ENCODE measurements at regions not wholly inside any gene's neighbourhood (a gene's known extent, or its start where the extent isn't known, plus 50 kb on each side); places are given as distances from the start of the nearest gene placed in this dataset.

DNA sequence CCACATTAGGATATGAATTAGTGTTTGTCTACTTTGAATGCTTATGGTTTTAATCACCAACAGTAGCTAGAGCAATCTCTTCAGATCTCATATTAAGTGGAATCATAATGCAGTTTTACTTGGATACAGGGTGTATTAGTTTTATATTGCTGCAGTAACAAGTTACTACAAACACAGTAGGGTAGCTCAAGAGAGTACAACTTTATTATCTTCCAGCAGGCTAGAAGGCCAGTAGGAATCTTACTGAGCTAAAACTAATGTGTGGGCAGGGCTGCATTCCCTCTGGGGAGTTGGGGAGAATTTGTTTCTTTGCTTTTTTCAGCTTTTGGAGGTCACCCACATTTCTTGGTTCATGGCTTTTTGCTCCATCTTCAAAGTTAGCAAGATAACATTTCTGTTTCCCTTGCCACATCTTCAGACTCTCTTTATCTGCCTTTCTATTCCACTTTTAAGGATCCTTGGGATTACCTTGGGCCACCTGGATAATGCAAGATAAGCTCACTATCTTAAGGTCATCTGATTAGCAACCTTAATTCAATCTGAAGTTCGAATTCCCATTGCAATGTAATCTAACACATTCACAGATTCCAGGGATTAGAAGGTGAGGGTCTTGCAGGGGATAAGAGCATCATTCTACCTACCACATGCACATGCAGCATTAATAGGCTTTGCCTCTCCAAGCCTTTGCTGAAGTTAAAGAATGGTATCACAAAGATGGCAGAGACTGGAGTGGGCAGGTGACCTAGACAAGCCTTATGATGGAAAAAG, 134.1 kb upstream of the SLC10A2 start:
- ChIA-PET CTCF (ENCODE audit: unreplicated experiment) (no interaction called here), POLR2A (no interaction called here)
- intact Hi-C loops (cut with micrococcal nuclease; ENCODE audit: unreplicated experiment) = no loop called here
- H4K20me1 ChIP-seq (ENCODE audit: insufficient read depth, low read length) = no peaks in the 10 kb centered on the region
- H3K27ac ChIP-seq (ENCODE audit: low read depth, low read length, poor library complexity, severe bottlenecking) = no peak overlapping the region
- no peaks in the 10 kb centered on the region for H3K36me3 ChIP-seq (ENCODE audit: insufficient read depth, low read length)
- DNase-seq (ENCODE audit: low spot score) = no peak
- no peaks in the 10 kb centered on the region for H3K79me2 ChIP-seq (ENCODE audit: insufficient read depth, low read depth, low read length)
- no peak overlapping the region for H3K4me3 ChIP-seq (ENCODE audit: low read depth, low read length, poor library complexity, severe bottlenecking)
- no peaks in the 10 kb centered on the region for H3K9me2 ChIP-seq (ENCODE audit: insufficient read depth, low read length)
- H3K9me3 ChIP-seq (ENCODE audit: low read length) = no peaks in the 10 kb centered on the region
- no peaks in the 10 kb centered on the region for H3K4me1 ChIP-seq (ENCODE audit: insufficient read depth, low read length, poor library complexity, severe bottlenecking)
- no peak overlapping the region for H2AFZ ChIP-seq (ENCODE audit: low read length)
- TF ChIP-seq, protein P1, sequence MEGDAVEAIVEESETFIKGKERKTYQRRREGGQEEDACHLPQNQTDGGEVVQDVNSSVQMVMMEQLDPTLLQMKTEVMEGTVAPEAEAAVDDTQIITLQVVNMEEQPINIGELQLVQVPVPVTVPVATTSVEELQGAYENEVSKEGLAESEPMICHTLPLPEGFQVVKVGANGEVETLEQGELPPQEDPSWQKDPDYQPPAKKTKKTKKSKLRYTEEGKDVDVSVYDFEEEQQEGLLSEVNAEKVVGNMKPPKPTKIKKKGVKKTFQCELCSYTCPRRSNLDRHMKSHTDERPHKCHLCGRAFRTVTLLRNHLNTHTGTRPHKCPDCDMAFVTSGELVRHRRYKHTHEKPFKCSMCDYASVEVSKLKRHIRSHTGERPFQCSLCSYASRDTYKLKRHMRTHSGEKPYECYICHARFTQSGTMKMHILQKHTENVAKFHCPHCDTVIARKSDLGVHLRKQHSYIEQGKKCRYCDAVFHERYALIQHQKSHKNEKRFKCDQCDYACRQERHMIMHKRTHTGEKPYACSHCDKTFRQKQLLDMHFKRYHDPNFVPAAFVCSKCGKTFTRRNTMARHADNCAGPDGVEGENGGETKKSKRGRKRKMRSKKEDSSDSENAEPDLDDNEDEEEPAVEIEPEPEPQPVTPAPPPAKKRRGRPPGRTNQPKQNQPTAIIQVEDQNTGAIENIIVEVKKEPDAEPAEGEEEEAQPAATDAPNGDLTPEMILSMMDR (conservative IDR thresholded peaks at IDR 0.05; ENCODE audit: low read length) = no peak
- TF ChIP-seq EZH2phosphoT487 (IDR thresholded peaks at IDR 0.05; ENCODE audit: borderline replicate concordance, low read depth, low read length) = no peak
- BruUV-seq (replicated peaks) = no TSS peak
- H3K4me2 ChIP-seq (ENCODE audit: low read length) = no peak overlapping the region

DNA sequence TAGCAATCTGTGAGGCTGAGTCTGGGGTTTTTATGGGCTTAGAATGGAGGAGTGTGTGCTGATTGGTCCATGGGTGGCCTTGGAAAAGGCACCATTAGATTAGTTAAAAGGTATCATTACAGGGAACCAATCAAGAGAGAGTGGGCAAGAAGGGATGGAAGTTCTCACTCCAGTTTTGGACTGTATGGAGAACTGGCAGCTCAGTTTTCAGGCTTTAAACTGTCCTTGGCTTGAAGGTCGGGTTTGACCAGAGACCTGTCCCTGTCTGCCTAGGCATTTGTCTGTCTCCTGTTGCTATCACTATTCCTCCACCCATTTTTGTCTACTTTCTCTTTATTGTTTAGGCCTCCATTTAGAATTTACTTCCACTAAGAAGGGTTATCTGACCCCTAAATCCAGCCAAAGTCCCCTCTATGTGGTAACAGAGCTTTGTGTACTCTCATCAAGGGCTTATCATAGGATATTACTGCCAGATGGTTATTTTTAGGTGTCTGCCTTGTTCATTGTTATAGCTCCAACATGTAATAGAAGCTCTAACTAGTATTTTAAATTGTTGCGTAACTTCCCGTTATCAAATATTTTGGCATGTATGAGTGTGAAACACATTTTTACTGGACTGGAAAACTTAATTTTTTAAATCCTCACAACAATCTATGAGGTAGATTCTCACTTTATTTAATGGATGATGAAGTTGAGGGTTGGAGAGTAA, 133.3 kb upstream of the SLC10A2 start:
- Histone ChIP-seq H3K4me1 (ENCODE audit: insufficient read depth, low read length, poor library complexity, severe bottlenecking) (no peaks in the 10 kb centered on the region), H3K79me2 (ENCODE audit: insufficient read depth, low read depth, low read length) (no peaks in the 10 kb centered on the region), H3K27ac (ENCODE audit: low read depth, low read length, poor library complexity, severe bottlenecking) (no peak overlapping the region), H3K9me2 (ENCODE audit: insufficient read depth, low read length) (no peaks in the 10 kb centered on the region), H3K4me2 (ENCODE audit: low read length) (no peak overlapping the region), H3K36me3 (ENCODE audit: insufficient read depth, low read length) (no peaks in the 10 kb centered on the region), H4K20me1 (ENCODE audit: insufficient read depth, low read length) (no peaks in the 10 kb centered on the region), H3K9me3 (ENCODE audit: low read length) (no peaks in the 10 kb centered on the region), H2AFZ (ENCODE audit: low read length) (no peak overlapping the region), H3K4me3 (ENCODE audit: low read depth, low read length, poor library complexity, severe bottlenecking) (no peak overlapping the region)
- POLR2A ChIA-PET = no interaction called here
- intact Hi-C loops (cut with micrococcal nuclease; ENCODE audit: unreplicated experiment) = no loop called here
- no peak for DNase-seq (ENCODE audit: low spot score)
- no TSS peak for BruUV-seq (replicated peaks)
- CTCF ChIA-PET (ENCODE audit: unreplicated experiment) = no interaction called here
- TF ChIP-seq, protein P1 (conservative IDR thresholded peaks at IDR 0.05; ENCODE audit: low read length) = no peak
- TF ChIP-seq EZH2phosphoT487 (IDR thresholded peaks at IDR 0.05; ENCODE audit: borderline replicate concordance, low read depth, low read length) = no peak

DNA sequence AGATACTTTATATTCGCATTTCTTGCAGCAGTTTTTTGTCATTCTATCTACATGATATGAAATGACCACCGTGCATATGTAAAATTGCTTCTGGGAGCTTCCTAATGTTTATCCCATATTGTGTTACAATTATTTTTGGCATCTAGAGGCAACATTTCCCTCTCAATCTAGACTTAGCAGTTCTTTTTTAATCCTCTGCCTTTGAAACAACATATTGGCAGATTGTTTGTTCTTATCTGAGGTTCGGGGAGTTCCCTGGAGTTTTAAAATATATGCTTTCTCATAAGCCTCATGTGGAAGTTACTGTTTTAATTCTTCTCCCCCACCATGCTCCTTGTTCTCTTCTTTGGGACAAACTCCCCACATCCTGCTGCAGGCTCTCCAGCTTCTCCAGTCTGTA, 130.1 kb upstream of the SLC10A2 start:
- intact Hi-C loops (cut with micrococcal nuclease; ENCODE audit: unreplicated experiment) = no loop called here

More for the DNA sequence above, 130.1 kb upstream of the SLC10A2 start:
- no TSS peak for BruUV-seq (replicated peaks)
- H2AFZ ChIP-seq (ENCODE audit: low read length) = no peak overlapping the region
- H3K36me3 ChIP-seq (ENCODE audit: insufficient read depth, low read length) = no peaks in the 10 kb centered on the region
- CTCF ChIA-PET (ENCODE audit: unreplicated experiment) = no interaction called here
- TF ChIP-seq, protein P1 (conservative IDR thresholded peaks at IDR 0.05; ENCODE audit: low read length) = no peak
- no peak for TF ChIP-seq EZH2phosphoT487 (IDR thresholded peaks at IDR 0.05; ENCODE audit: borderline replicate concordance, low read depth, low read length)
- POLR2A ChIA-PET = interaction anchor here (0.8 kb wide), 1 partner anchor 1572 kb away, joined by 3 read pairs; no protein-coding TSS in a partner anchor
- no peak overlapping the region for H3K4me3 ChIP-seq (ENCODE audit: low read depth, low read length, poor library complexity, severe bottlenecking)
- H3K9me2 ChIP-seq (ENCODE audit: insufficient read depth, low read length) = no peaks in the 10 kb centered on the region
- no peaks in the 10 kb centered on the region for H3K9me3 ChIP-seq (ENCODE audit: low read length)
- no peaks in the 10 kb centered on the region for H3K4me1 ChIP-seq (ENCODE audit: insufficient read depth, low read length, poor library complexity, severe bottlenecking)
- H3K79me2 ChIP-seq (ENCODE audit: insufficient read depth, low read depth, low read length) = no peaks in the 10 kb centered on the region
- no peak for DNase-seq (ENCODE audit: low spot score)
- no peaks in the 10 kb centered on the region for H4K20me1 ChIP-seq (ENCODE audit: insufficient read depth, low read length)
- no peak overlapping the region for H3K27ac ChIP-seq (ENCODE audit: low read depth, low read length, poor library complexity, severe bottlenecking)
- no peak overlapping the region for H3K4me2 ChIP-seq (ENCODE audit: low read length)

Data from OCI-LY7 (cell line).